ENCODE measurements at regions not wholly inside any gene's neighbourhood (a gene's known extent, or its start where the extent isn't known, plus 50 kb on each side); places are given as distances from the start of the nearest gene placed in this dataset.

GRCh38 chr18:25560369-25560768 is 208.4 kb upstream of the ZNF521 start:
- TF ChIP-seq CTCF (IDR thresholded peaks at IDR 0.05; ENCODE audit: poor library complexity) (no peak), EZH2 (IDR thresholded peaks at IDR 0.05; ENCODE audit: borderline replicate concordance) (no peak)
